ENCODE measurements at regions not wholly inside any gene's neighbourhood (a gene's known extent, or its start where the extent isn't known, plus 50 kb on each side); places are given as distances from the start of the nearest gene placed in this dataset.
"Not testable (repeated sequence)": the region's sequence is repeated elsewhere in the genome, so short reads cannot be mapped to it uniquely, and the experiment has no call there.

- DNase-seq (ENCODE audit: low spot score in 2 of 2), result no peak
- H3K27ac Mint-ChIP-seq, result no peak overlapping the region
- peaks cover 3 to 4% of the 10 kb centered on the region in 2 donors for H3K9me3 Mint-ChIP-seq
- H3K36me3 Mint-ChIP-seq, result no peaks in the 10 kb centered on the region
- no peak for ATAC-seq
Measured at GRCh38 chr14:49049711-49050110, 536.5 kb downstream of the RPS29 start.

- no peaks in the 10 kb centered on the region for H3K9me3 Mint-ChIP-seq
- ATAC-seq, result no peak
- no peaks in the 10 kb centered on the region for H3K36me3 Mint-ChIP-seq
- no peak for DNase-seq (ENCODE audit: low spot score in 2 of 2)
- H3K27ac Mint-ChIP-seq, result no peak overlapping the region
Measured at GRCh38 chr14:49044981-49045380, 541.2 kb downstream of the RPS29 start.

- DNase-seq (ENCODE audit: low spot score in 2 of 2) (no peak), ATAC-seq (no peak)
- Mint-ChIP-seq H3K36me3 (no peaks in the 10 kb centered on the region), H3K27ac (no peak overlapping the region), H3K9me3 (no peaks in the 10 kb centered on the region)
Measured at GRCh38 chr14:49036984-49037516, 549.1 kb downstream of the RPS29 start.

GRCh38 chr14:49036266-49036665 lies 549.9 kb downstream of the RPS29 start:
- Mint-ChIP-seq H3K36me3 (no peaks in the 10 kb centered on the region), H3K27ac (no peak overlapping the region), H3K9me3 (no peaks in the 10 kb centered on the region)
- ATAC-seq (no peak), DNase-seq (ENCODE audit: low spot score in 2 of 2) (no peak)

- no peaks in the 10 kb centered on the region for H3K36me3 Mint-ChIP-seq
- no peak for DNase-seq (ENCODE audit: low spot score in 2 of 2)
- H3K9me3 Mint-ChIP-seq, result no peaks in the 10 kb centered on the region
- ATAC-seq, result no peak
- no peak overlapping the region for H3K27ac Mint-ChIP-seq
Measured at GRCh38 chr14:49033131-49033530, 553.0 kb downstream of the RPS29 start.

- DNase-seq (ENCODE audit: low spot score in 2 of 2); H3K27ac Mint-ChIP-seq; H3K36me3 Mint-ChIP-seq: not testable (repeated sequence)
Measured at GRCh38 chr14:49031710-49032109, 554.5 kb downstream of the RPS29 start.

GRCh38 chr14:49019467-49020115 lies 566.6 kb downstream of the RPS29 start:
- Mint-ChIP-seq H3K9me3 (peaks cover 0 to 4% of the 10 kb centered on the region in 2 donors), H3K27ac (no peak overlapping the region), H3K36me3 (no peaks in the 10 kb centered on the region)
- no peak for DNase-seq (ENCODE audit: low spot score in 2 of 2)
- ATAC-seq, result no peak

More at GRCh38 chr14:49031710-49032109, 554.5 kb downstream of the RPS29 start:
- not testable (repeated sequence) for ATAC-seq, H3K9me3 Mint-ChIP-seq

- Mint-ChIP-seq H3K36me3 (no peaks in the 10 kb centered on the region), H3K9me3 (no peaks in the 10 kb centered on the region), H3K27ac (no peak overlapping the region)
- ATAC-seq (no peak), DNase-seq (ENCODE audit: low spot score in 2 of 2) (no peak)
Measured at GRCh38 chr14:49017447-49017846, 568.7 kb downstream of the RPS29 start.

- no peak overlapping the region for H3K27ac Mint-ChIP-seq
- H3K9me3 Mint-ChIP-seq, result no peaks in the 10 kb centered on the region
- ATAC-seq, result no peak
- no peaks in the 10 kb centered on the region for H3K36me3 Mint-ChIP-seq
- no peak for DNase-seq (ENCODE audit: low spot score in 2 of 2)
Measured at GRCh38 chr14:49016381-49016780, 569.8 kb downstream of the RPS29 start.

- Mint-ChIP-seq H3K36me3 (no peaks in the 10 kb centered on the region), H3K9me3 (no peaks in the 10 kb centered on the region), H3K27ac (no peak overlapping the region)
- no peak for DNase-seq (ENCODE audit: low spot score in 2 of 2)
- ATAC-seq, result no peak
Measured at GRCh38 chr14:49014476-49014875, 571.7 kb downstream of the RPS29 start.

GRCh38 chr14:49008363-49008762 lies 577.8 kb downstream of the RPS29 start:
- ATAC-seq, result no peak
- Mint-ChIP-seq H3K27ac (no peak overlapping the region), H3K9me3 (no peaks in the 10 kb centered on the region), H3K36me3 (no peaks in the 10 kb centered on the region)
- no peak for DNase-seq (ENCODE audit: low spot score in 2 of 2)

- DNase-seq (ENCODE audit: low spot score in 2 of 2), result no peak
- no peak for ATAC-seq
- Mint-ChIP-seq H3K36me3 (no peaks in the 10 kb centered on the region), H3K27ac (no peak overlapping the region), H3K9me3 (no peaks in the 10 kb centered on the region)
Measured at GRCh38 chr14:48991141-48991540, 595.0 kb downstream of the RPS29 start.

- no peaks in the 10 kb centered on the region for H3K36me3 Mint-ChIP-seq
- ATAC-seq (no peak), DNase-seq (ENCODE audit: low spot score in 2 of 2) (no peak)
- no peak overlapping the region for H3K27ac Mint-ChIP-seq
- H3K9me3 Mint-ChIP-seq, result no peaks in the 10 kb centered on the region
Measured at GRCh38 chr14:48983351-48983888, 602.8 kb downstream of the RPS29 start.

GRCh38 chr14:48974994-48975393 lies 611.2 kb downstream of the RPS29 start:
- ATAC-seq (no peak), DNase-seq (ENCODE audit: low spot score in 2 of 2) (no peak)
- Mint-ChIP-seq H3K27ac (no peak overlapping the region), H3K36me3 (no peaks in the 10 kb centered on the region), H3K9me3 (peaks cover 4% of the 10 kb centered on the region in 2 donors)

- ATAC-seq (no peak), DNase-seq (ENCODE audit: low spot score in 2 of 2) (no peak)
- no peak overlapping the region for H3K27ac Mint-ChIP-seq
- no peaks in the 10 kb centered on the region for H3K36me3 Mint-ChIP-seq
- peaks cover 4% of the 10 kb centered on the region in 2 donors for H3K9me3 Mint-ChIP-seq
Measured at GRCh38 chr14:48973151-48973550, 613.0 kb downstream of the RPS29 start.

- peaks cover 4 to 8% of the 10 kb centered on the region in 2 donors for H3K9me3 Mint-ChIP-seq
- DNase-seq (ENCODE audit: low spot score in 2 of 2) (no peak), ATAC-seq (no peak)
- H3K27ac Mint-ChIP-seq, result no peak overlapping the region
- H3K36me3 Mint-ChIP-seq, result no peaks in the 10 kb centered on the region
Measured at GRCh38 chr14:48970943-48971342, 615.2 kb downstream of the RPS29 start.

- no peak for ATAC-seq
- Mint-ChIP-seq H3K9me3 (peaks cover 0 to 4% of the 10 kb centered on the region in 2 donors), H3K27ac (no peak overlapping the region)
Measured at GRCh38 chr14:48967419-48967818, 618.8 kb downstream of the RPS29 start.

GRCh38 chr14:48963231-48963790 lies 622.9 kb downstream of the RPS29 start:
- ATAC-seq, result no peak
- no peaks in the 10 kb centered on the region for H3K36me3 Mint-ChIP-seq
- no peak for DNase-seq (ENCODE audit: low spot score in 2 of 2)
- H3K27ac Mint-ChIP-seq, result no peak overlapping the region
- H3K9me3 Mint-ChIP-seq, result peaks cover 10% of the 10 kb centered on the region in 2 donors

More at GRCh38 chr14:48967419-48967818, 618.8 kb downstream of the RPS29 start:
- no peaks in the 10 kb centered on the region for H3K36me3 Mint-ChIP-seq
- DNase-seq (ENCODE audit: low spot score in 2 of 2), result no peak
